AG09319 (cell line): ENCODE measurements at regions not wholly inside any gene's neighbourhood (a gene's known extent, or its start where the extent isn't known, plus 50 kb on each side); places are given as distances from the start of the nearest gene placed in this dataset.

Source experiments
- DNase-seq: peaks from one replicate; pipeline ENCODE4 v3.0.0-alpha.2; 2010; ENCODE audit warnings: low read depth; ENCODE audit errors: extremely low read depth
- CTCF ChIP-seq: IDR thresholded peaks from 2 replicates; pipeline ENCODE4 v1.5.1; 2011; ENCODE audit warnings: low read depth, mild to moderate bottlenecking, inconsistent platforms, low read length, moderate library complexity

- no peak for TF ChIP-seq CTCF
Measured at GRCh38 chr4:86544310-86544966, 49.7 kb upstream of the PTPN13 start.

More at GRCh38 chr4:86544310-86544966, 49.7 kb upstream of the PTPN13 start:
- no peak for DNase-seq
